SU-DHL-6 (cell line): ENCODE measurements at regions not wholly inside any gene's neighbourhood (a gene's known extent, or its start where the extent isn't known, plus 50 kb on each side); places are given as distances from the start of the nearest gene placed in this dataset.

Experiments used
- H2AFZ ChIP-seq: fragments of 200-600 bp; sonication (generic); 2 replicates; pipeline ENCODE4 v1.6.1; 2014; ENCODE audit warnings: low read depth, mild to moderate bottlenecking, moderate library complexity, mixed read lengths, antibody characterized with exemption, low read length; ENCODE audit not compliant: severe bottlenecking
- H3F3A ChIP-seq: fragments of 200-600 bp; shearing (Covaris generic); 2 replicates; pipeline ENCODE4 v1.6.0; 2016; ENCODE audit warnings: antibody characterized with exemption, mild to moderate bottlenecking; ENCODE audit not compliant: insufficient read depth
- H3K27ac ChIP-seq: fragments of 200-600 bp; sonication (generic); 2 replicates; pipeline ENCODE4 v1.5.1; 2016; ENCODE audit warnings: low read depth, mild to moderate bottlenecking, low read length, moderate library complexity, mixed read lengths
- H3K27me3 ChIP-seq: fragments of 200-600 bp; sonication (generic), shearing (Covaris generic); 2 replicates; pipeline ENCODE4 v1.6.0; 2014; ENCODE audit warnings: mild to moderate bottlenecking, low read length
- H3K36me3 ChIP-seq: fragments of 200-600 bp; sonication (generic); 2 replicates; pipeline ENCODE4 v1.6.1; 2014; ENCODE audit warnings: mild to moderate bottlenecking, low read length, mixed read lengths
- H3K4me2 ChIP-seq: fragments of 300-600, 200-600 bp; shearing (Covaris generic), sonication (generic); 2 replicates; pipeline ENCODE4 v1.6.0; 2014; ENCODE audit warnings: low read length, low read depth, mild to moderate bottlenecking; ENCODE audit not compliant: poor library complexity, severe bottlenecking
- H3K4me3 ChIP-seq: fragments of 200-600 bp; sonication (generic); 2 replicates; pipeline ENCODE4 v1.5.1; 2014; ENCODE audit warnings: antibody characterized with exemption, low read length, mild to moderate bottlenecking, mixed read lengths; ENCODE audit not compliant: insufficient read depth, poor library complexity, severe bottlenecking
- H3K79me2 ChIP-seq: fragments of 200-600 bp; sonication (generic); 2 replicates; pipeline ENCODE4 v1.6.1; 2014; ENCODE audit warnings: mild to moderate bottlenecking, low read length, moderate library complexity; ENCODE audit not compliant: insufficient read depth
- H3K9ac ChIP-seq: fragments of 200-600 bp; sonication (generic); 2 replicates; pipeline ENCODE4 v1.7.0; 2014; ENCODE audit warnings: mild to moderate bottlenecking, low read length
- H3K9me2 ChIP-seq: fragments of 200-600 bp; sonication (generic); replicated peaks from 2 replicates; pipeline ENCODE4 v1.6.1; 2014; ENCODE audit warnings: low read length; ENCODE audit not compliant: insufficient read depth
- H3K9me3 ChIP-seq: fragments of 200-600 bp; sonication (generic); 2 replicates; pipeline ENCODE4 v1.6.1; 2014; ENCODE audit warnings: low read length, mixed read lengths; ENCODE audit not compliant: insufficient read depth
- H4K20me1 ChIP-seq: fragments of 200-600 bp; sonication (generic); 2 replicates; pipeline ENCODE4 v1.6.1; 2014; ENCODE audit warnings: low read depth, mild to moderate bottlenecking, antibody characterized with exemption, low read length, moderate library complexity, mixed read lengths
- EZH2phosphoT487 ChIP-seq: fragments of 200-600 bp; sonication (generic), shearing (Covaris generic); conservative IDR thresholded peaks from 2 replicates; pipeline ENCODE4 v1.6.1; 2018; ENCODE audit warnings: mild to moderate bottlenecking, antibody characterized with exemption, low read length, moderate library complexity, mixed read lengths
- TF ChIP-seq, protein P1 (sequence below): fragments of 200-600 bp; sonication (generic); IDR thresholded peaks from one replicate; pipeline ENCODE4 v1.5.1; 2017; ENCODE audit warnings: antibody characterized with exemption, mild to moderate bottlenecking, low read length, moderate library complexity; ENCODE audit not compliant: insufficient read depth, poor library complexity, severe bottlenecking

DNA sequence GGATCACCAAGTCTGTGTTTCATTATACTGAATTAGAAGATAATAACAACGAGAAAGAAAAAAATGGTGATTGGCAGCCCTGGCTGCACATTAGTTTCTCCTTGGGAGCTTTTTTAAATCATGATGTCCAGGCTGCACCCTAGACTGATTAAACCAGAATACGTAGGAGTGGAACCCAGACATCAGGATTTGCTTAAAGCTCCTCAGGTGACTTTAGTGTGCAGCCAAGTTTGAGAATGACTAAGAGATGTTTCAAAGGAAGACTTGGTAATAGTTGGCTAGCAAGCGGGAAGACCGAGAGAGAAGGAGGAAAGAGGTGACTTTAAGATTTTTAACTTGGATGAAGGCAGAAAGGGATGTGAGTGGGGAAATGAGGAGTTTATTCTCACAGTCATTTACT is 71.4 kb upstream of the SERP2 start:
- H3K4me2 ChIP-seq: no peak overlapping the region
- TF ChIP-seq EZH2phosphoT487: no peak
- TF ChIP-seq, protein P1, sequence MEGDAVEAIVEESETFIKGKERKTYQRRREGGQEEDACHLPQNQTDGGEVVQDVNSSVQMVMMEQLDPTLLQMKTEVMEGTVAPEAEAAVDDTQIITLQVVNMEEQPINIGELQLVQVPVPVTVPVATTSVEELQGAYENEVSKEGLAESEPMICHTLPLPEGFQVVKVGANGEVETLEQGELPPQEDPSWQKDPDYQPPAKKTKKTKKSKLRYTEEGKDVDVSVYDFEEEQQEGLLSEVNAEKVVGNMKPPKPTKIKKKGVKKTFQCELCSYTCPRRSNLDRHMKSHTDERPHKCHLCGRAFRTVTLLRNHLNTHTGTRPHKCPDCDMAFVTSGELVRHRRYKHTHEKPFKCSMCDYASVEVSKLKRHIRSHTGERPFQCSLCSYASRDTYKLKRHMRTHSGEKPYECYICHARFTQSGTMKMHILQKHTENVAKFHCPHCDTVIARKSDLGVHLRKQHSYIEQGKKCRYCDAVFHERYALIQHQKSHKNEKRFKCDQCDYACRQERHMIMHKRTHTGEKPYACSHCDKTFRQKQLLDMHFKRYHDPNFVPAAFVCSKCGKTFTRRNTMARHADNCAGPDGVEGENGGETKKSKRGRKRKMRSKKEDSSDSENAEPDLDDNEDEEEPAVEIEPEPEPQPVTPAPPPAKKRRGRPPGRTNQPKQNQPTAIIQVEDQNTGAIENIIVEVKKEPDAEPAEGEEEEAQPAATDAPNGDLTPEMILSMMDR: no peak

DNA sequence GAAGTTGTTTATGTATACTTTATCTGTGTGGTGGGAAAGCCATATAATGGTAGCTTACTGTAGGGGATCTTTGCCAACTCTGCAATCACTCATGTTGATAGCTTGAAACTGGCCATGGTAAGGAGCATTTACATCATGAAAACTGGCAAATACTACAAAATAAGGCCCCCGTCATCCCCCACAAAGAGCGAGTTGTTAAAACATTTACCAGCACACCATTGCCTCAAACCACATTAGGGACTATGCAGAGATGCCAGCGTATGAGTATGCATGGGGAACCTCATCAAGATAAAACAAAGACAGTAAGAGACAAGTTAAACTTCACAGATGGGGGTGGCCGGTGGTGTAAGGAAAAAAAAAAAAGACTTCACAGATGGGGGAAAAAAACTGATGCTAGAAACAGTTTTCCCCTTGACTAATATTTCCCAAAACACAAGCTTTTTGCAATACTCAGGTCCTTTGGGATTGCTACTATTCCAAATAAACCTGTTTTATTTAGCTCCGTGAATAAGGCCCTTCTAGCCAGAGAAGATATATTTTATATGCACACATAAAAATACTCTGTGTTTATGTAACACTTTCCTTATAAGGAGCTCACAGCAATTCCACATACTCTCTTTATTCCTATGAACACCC is 70.6 kb upstream of the SERP2 start:
- no peaks in the 10 kb centered on the region for H3K36me3 ChIP-seq
- H2AFZ ChIP-seq: no peak overlapping the region
- no peak overlapping the region for H3K4me2 ChIP-seq
- H3K4me3 ChIP-seq: no peak overlapping the region
- no peaks in the 10 kb centered on the region for H3K9me3 ChIP-seq
- no peak overlapping the region for H3K9ac ChIP-seq
- H3K9me2 ChIP-seq: no peaks in the 10 kb centered on the region
- no peaks in the 10 kb centered on the region for H3K79me2 ChIP-seq
- no peaks in the 10 kb centered on the region for H3F3A ChIP-seq
- H3K27ac ChIP-seq: no peak overlapping the region
- H4K20me1 ChIP-seq: no peaks in the 10 kb centered on the region
- H3K27me3 ChIP-seq: no peaks in the 10 kb centered on the region
- no peak for TF ChIP-seq EZH2phosphoT487
- TF ChIP-seq, protein P1: no peak

More for the DNA sequence above, 71.4 kb upstream of the SERP2 start:
- no peaks in the 10 kb centered on the region for H3K79me2 ChIP-seq
- H3K9me2 ChIP-seq: no peaks in the 10 kb centered on the region
- H3F3A ChIP-seq: no peaks in the 10 kb centered on the region
- no peaks in the 10 kb centered on the region for H4K20me1 ChIP-seq
- H3K4me3 ChIP-seq: no peak overlapping the region
- H2AFZ ChIP-seq: no peak overlapping the region
- H3K27me3 ChIP-seq: no peaks in the 10 kb centered on the region
- no peak overlapping the region for H3K27ac ChIP-seq
- H3K36me3 ChIP-seq: no peaks in the 10 kb centered on the region
- H3K9me3 ChIP-seq: no peaks in the 10 kb centered on the region
- no peak overlapping the region for H3K9ac ChIP-seq

DNA sequence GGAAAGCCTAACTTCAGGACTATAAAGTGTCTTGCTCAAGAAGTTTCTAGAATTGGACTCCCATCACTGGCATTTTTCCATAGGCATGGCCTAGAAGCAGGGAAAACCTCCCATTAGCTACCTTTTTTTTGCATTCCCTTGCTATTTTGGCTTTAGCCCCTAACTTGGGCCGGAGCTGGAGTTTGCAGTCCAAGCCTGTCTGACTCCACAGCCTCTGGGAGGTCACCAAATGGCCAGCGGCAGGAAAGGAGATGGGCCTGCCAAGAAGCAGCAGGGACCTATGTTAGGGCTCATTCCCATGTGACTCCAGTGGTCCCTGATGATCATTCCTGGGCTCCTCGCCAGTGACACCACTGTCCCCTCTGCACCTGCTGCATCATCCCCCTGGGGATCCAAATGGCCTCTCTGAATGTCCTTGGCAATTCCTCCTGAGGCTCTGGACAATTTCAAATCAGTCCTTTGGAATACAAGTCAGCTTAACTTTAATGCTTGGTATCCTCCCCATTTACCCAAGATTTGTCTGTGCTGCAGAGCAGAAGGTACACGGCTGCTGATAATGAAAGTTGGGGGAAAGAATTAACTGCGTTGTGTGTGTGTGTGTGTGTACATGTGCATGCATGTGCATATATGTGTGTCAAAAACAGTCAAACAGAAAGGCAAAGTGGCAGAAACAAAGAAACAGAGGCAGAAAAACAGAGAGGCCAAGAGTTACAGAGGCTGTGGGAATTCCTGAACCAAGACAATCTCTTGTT is 69.8 kb upstream of the SERP2 start:
- no peak overlapping the region for H3K4me3 ChIP-seq
- no peak overlapping the region for H3K27ac ChIP-seq
- no peak overlapping the region for H2AFZ ChIP-seq
- no peaks in the 10 kb centered on the region for H3K79me2 ChIP-seq
- TF ChIP-seq EZH2phosphoT487: no peak
- TF ChIP-seq, protein P1: no peak
- H3F3A ChIP-seq: no peaks in the 10 kb centered on the region
- H3K9me3 ChIP-seq: no peaks in the 10 kb centered on the region
- H3K4me2 ChIP-seq: no peak overlapping the region
- no peak overlapping the region for H3K9ac ChIP-seq
- no peaks in the 10 kb centered on the region for H3K27me3 ChIP-seq
- no peaks in the 10 kb centered on the region for H3K36me3 ChIP-seq
- H3K9me2 ChIP-seq: no peaks in the 10 kb centered on the region
- H4K20me1 ChIP-seq: no peaks in the 10 kb centered on the region
